ENCODE measurements at regions not wholly inside any gene's neighbourhood (a gene's known extent, or its start where the extent isn't known, plus 50 kb on each side); places are given as distances from the start of the nearest gene placed in this dataset.

- TF ChIP-seq CTCF (IDR thresholded peaks at IDR 0.05), result no peak
- Histone ChIP-seq H3K4me1 (ENCODE audit: control insufficient read depth, insufficient read depth, low read length) (no peaks in the 10 kb centered on the region), H3K4me3 (ENCODE audit: low read length) (no peak overlapping the region), H3K27ac (ENCODE audit: low read length) (no peak overlapping the region), H3K36me3 (ENCODE audit: control insufficient read depth, insufficient read depth, low read length) (no peaks in the 10 kb centered on the region), H3K27me3 (ENCODE audit: control insufficient read depth, insufficient read depth, low read length) (no peaks in the 10 kb centered on the region), H3K9me3 (ENCODE audit: control insufficient read depth, insufficient read depth, low read length) (no peaks in the 10 kb centered on the region)
- DNase-seq (no peak), ATAC-seq (no peak)
- H3K9me3 Mint-ChIP-seq, result peaks cover 14 to 16% of the 10 kb centered on the region in 2 donors
- H3K36me3 Mint-ChIP-seq, result no peaks in the 10 kb centered on the region
- intact Hi-C loops (cut with micrococcal nuclease), result no loop called here
- WGBS (ENCODE audit: insufficient coverage), result 92% methylated on average over 1 of the region's 1 CpG
- H3K4me3 Mint-ChIP-seq, result no peak overlapping the region
- no peak overlapping the region for H3K27ac Mint-ChIP-seq
- no peaks in the 10 kb centered on the region for H3K4me1 Mint-ChIP-seq
- no peaks in the 10 kb centered on the region for H3K27me3 Mint-ChIP-seq (ENCODE audit: low read depth in 2 of 2)
These were observed 98.2 kb upstream of the IMMP2L start for GRCh38 chr7:111660478-111660877.

GRCh38 chr7:111658546-111658945 is 96.3 kb upstream of the IMMP2L start:
- H3K4me1 Mint-ChIP-seq, result no peaks in the 10 kb centered on the region
- Histone ChIP-seq H3K9me3 (ENCODE audit: control insufficient read depth, insufficient read depth, low read length) (no peaks in the 10 kb centered on the region), H3K27me3 (ENCODE audit: control insufficient read depth, insufficient read depth, low read length) (no peaks in the 10 kb centered on the region), H3K36me3 (ENCODE audit: control insufficient read depth, insufficient read depth, low read length) (no peaks in the 10 kb centered on the region), H3K27ac (ENCODE audit: low read length) (no peak overlapping the region), H3K4me3 (ENCODE audit: low read length) (no peak overlapping the region), H3K4me1 (ENCODE audit: control insufficient read depth, insufficient read depth, low read length) (no peaks in the 10 kb centered on the region)
- peaks cover 12 to 16% of the 10 kb centered on the region in 2 donors for H3K9me3 Mint-ChIP-seq
- no peaks in the 10 kb centered on the region for H3K27me3 Mint-ChIP-seq (ENCODE audit: low read depth in 2 of 2)
- no peak for DNase-seq
- ATAC-seq, result no peak
- 73% methylated on average over 1 of the region's 1 CpG for WGBS (ENCODE audit: insufficient coverage)
- no peaks in the 10 kb centered on the region for H3K36me3 Mint-ChIP-seq
- no peak overlapping the region for H3K4me3 Mint-ChIP-seq
- TF ChIP-seq CTCF (IDR thresholded peaks at IDR 0.05), result no peak
- H3K27ac Mint-ChIP-seq, result no peak overlapping the region
- intact Hi-C loops (cut with micrococcal nuclease), result no loop called here

GRCh38 chr7:111657018-111657417 is 94.7 kb upstream of the IMMP2L start:
- no peak overlapping the region for H3K27ac Mint-ChIP-seq
- Histone ChIP-seq H3K27ac (ENCODE audit: low read length) (no peak overlapping the region), H3K4me3 (ENCODE audit: low read length) (no peak overlapping the region), H3K9me3 (ENCODE audit: control insufficient read depth, insufficient read depth, low read length) (no peaks in the 10 kb centered on the region), H3K27me3 (ENCODE audit: control insufficient read depth, insufficient read depth, low read length) (no peaks in the 10 kb centered on the region), H3K36me3 (ENCODE audit: control insufficient read depth, insufficient read depth, low read length) (no peaks in the 10 kb centered on the region), H3K4me1 (ENCODE audit: control insufficient read depth, insufficient read depth, low read length) (no peaks in the 10 kb centered on the region)
- peaks cover 16 to 17% of the 10 kb centered on the region in 2 donors for H3K9me3 Mint-ChIP-seq
- no peaks in the 10 kb centered on the region for H3K36me3 Mint-ChIP-seq
- DNase-seq (no peak), ATAC-seq (no peak)
- no peaks in the 10 kb centered on the region for H3K27me3 Mint-ChIP-seq (ENCODE audit: low read depth in 2 of 2)
- no peak overlapping the region for H3K4me3 Mint-ChIP-seq
- H3K4me1 Mint-ChIP-seq, result no peaks in the 10 kb centered on the region
- 83% methylated on average over 3 of the region's 3 CpGs for WGBS (ENCODE audit: insufficient coverage)
- TF ChIP-seq CTCF (IDR thresholded peaks at IDR 0.05), result no peak
- intact Hi-C loops (cut with micrococcal nuclease), result no loop called here

GRCh38 chr7:111654343-111654742 is 92.1 kb upstream of the IMMP2L start:
- Histone ChIP-seq H3K27me3 (ENCODE audit: control insufficient read depth, insufficient read depth, low read length) (no peaks in the 10 kb centered on the region), H3K9me3 (ENCODE audit: control insufficient read depth, insufficient read depth, low read length) (no peaks in the 10 kb centered on the region), H3K4me3 (ENCODE audit: low read length) (no peak overlapping the region), H3K27ac (ENCODE audit: low read length) (no peak overlapping the region), H3K36me3 (ENCODE audit: control insufficient read depth, insufficient read depth, low read length) (no peaks in the 10 kb centered on the region), H3K4me1 (ENCODE audit: control insufficient read depth, insufficient read depth, low read length) (no peaks in the 10 kb centered on the region)
- Mint-ChIP-seq H3K4me3 (no peak overlapping the region), H3K27ac (no peak overlapping the region), H3K4me1 (no peaks in the 10 kb centered on the region), H3K36me3 (no peaks in the 10 kb centered on the region), H3K9me3 (peaks cover 6 to 7% of the 10 kb centered on the region in 2 donors), H3K27me3 (ENCODE audit: low read depth in 2 of 2) (no peaks in the 10 kb centered on the region)
- DNase-seq (no peak), ATAC-seq (no peak)
- TF ChIP-seq CTCF (IDR thresholded peaks at IDR 0.05), result no peak
- intact Hi-C loops (cut with micrococcal nuclease), result no loop called here
- 73% methylated on average over 6 of the region's 6 CpGs for WGBS (ENCODE audit: insufficient coverage)

All from natural killer cell (primary cell).